22Rv1 (cell line): ENCODE measurements at regions not wholly inside any gene's neighbourhood (a gene's known extent, or its start where the extent isn't known, plus 50 kb on each side); places are given as distances from the start of the nearest gene placed in this dataset.

Experiments used
- CTCF ChIP-seq: fragments of 450-650 bp; IDR thresholded peaks from 2 replicates; pipeline ENCODE4 v1.5.1; 2017; ENCODE audit warnings: mild to moderate bottlenecking
- ZFX ChIP-seq: fragments of 450-650 bp; IDR thresholded peaks from 2 replicates; pipeline ENCODE4 v1.6.1; 2017; ENCODE audit warnings: antibody characterized with exemption, borderline replicate concordance

DNA sequence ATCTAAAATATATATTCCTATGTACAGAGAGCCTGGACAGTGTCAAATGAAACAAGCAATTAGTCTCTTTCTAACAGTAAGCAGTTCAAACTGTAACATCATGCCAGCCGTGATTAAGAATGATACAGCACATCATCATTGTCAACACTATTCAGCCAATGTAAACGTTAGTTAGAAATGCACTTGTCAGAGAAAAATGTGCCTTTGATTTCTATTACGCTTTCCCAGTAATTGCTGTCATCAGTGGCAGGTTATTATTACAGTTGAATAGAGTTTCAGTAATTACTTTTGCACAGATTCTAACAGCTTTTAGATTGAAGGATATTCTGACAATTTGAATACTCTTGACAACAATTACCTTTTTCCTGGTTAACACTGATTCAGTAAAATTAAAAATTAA is 1007.1 kb downstream of the SH3BGRL start:
- TF ChIP-seq ZFX (no peak), CTCF (no peak)
